CD4-positive, alpha-beta T cell (primary cell): ENCODE measurements at regions not wholly inside any gene's neighbourhood (a gene's known extent, or its start where the extent isn't known, plus 50 kb on each side); places are given as distances from the start of the nearest gene placed in this dataset.
"Not testable (repeated sequence)": the region's sequence is repeated elsewhere in the genome, so short reads cannot be mapped to it uniquely, and the experiment has no call there.

Source experiments
- ATAC-seq: fragments of 200-7000 bp; cut with Tn5 transposase; one replicate; pipeline ENCODE4 v1.10.0; 2022; ENCODE audit warnings: mild to moderate bottlenecking; ENCODE audit not compliant: poor library complexity
- CTCF ChIA-PET: fragments of 350-600 bp; sonication (Branson Sonifier 250); formaldehyde crosslinking; loops from one replicate; lab custom pipeline; 2021; ENCODE audit warnings: antibody characterized with exemption, inconsistent platforms; lab: Charles Lee
- POLR2A ChIA-PET: fragments of 350-600 bp; sonication (Branson Sonifier 250); formaldehyde crosslinking; loops from one replicate; lab custom pipeline; 2021; ENCODE audit warnings: antibody characterized with exemption, inconsistent platforms; lab: Charles Lee
- DNase-seq, 14 experiments: peaks; one replicate each; pipeline ENCODE4 v3.0.0-alpha.2; 2013 to 2020; ENCODE audit warnings: mixed read lengths in 2 of 14
- H3K27ac ChIP-seq, 2 donors: one replicate each; pipeline versions ENCODE4 v1.5.1 to v1.7.0; 2013; ENCODE audit warnings: low read length in 2 of 2, low read depth in 1 of 2, mild to moderate bottlenecking in 1 of 2
- H3K27me3 ChIP-seq, 2 experiments: 1 replicate in 1 of 2; 2 replicates in 1 of 2; pipeline versions ENCODE4 v1.6.1 to v1.7.0; 2013; ENCODE audit warnings: low read length in 2 of 2, control low read depth in 1 of 2, mild to moderate bottlenecking in 1 of 2, moderate library complexity in 1 of 2; ENCODE audit not compliant: insufficient read depth in 2 of 2, control insufficient read depth in 1 of 2
- H3K36me3 ChIP-seq: one replicate; pipeline ENCODE4 v1.6.1; 2013; ENCODE audit warnings: low read length, control low read depth; ENCODE audit not compliant: insufficient read depth
- H3K4me1 ChIP-seq: one replicate; pipeline ENCODE4 v1.6.1; 2013; ENCODE audit warnings: low read length, control low read depth; ENCODE audit not compliant: insufficient read depth
- H3K4me3 ChIP-seq: one replicate; pipeline ENCODE4 v1.5.1; 2013; ENCODE audit warnings: mild to moderate bottlenecking, low read length, moderate library complexity
- H3K9me3 ChIP-seq, 2 experiments: 1 replicate in 1 of 2; 2 replicates in 1 of 2; pipeline versions ENCODE4 v1.6.1 to v1.7.0; 2013; ENCODE audit warnings: low read length in 2 of 2, mild to moderate bottlenecking in 2 of 2, control low read depth in 1 of 2, moderate library complexity in 1 of 2; ENCODE audit not compliant: control insufficient read depth in 1 of 2, insufficient read depth in 1 of 2
- H3K27ac Mint-ChIP-seq: one replicate; pipeline ENCODE4 v1.8.0; 2020; ENCODE audit warnings: mixed read lengths
- H3K27me3 Mint-ChIP-seq: one replicate; pipeline ENCODE4 v1.8.0; 2021; ENCODE audit warnings: mixed read lengths
- H3K36me3 Mint-ChIP-seq: one replicate; pipeline ENCODE4 v1.8.0; 2021; ENCODE audit warnings: low read depth, mixed read lengths
- H3K4me1 Mint-ChIP-seq: one replicate; pipeline ENCODE4 v1.8.0; 2021; ENCODE audit warnings: low read depth, mixed read lengths
- H3K4me3 Mint-ChIP-seq: one replicate; pipeline ENCODE4 v1.8.0; 2020; ENCODE audit warnings: mild to moderate bottlenecking, mixed read lengths
- H3K9me3 Mint-ChIP-seq: one replicate; pipeline ENCODE4 v1.8.0; 2020; ENCODE audit warnings: mixed read lengths
- CTCF ChIP-seq: fragments of 200-600 bp; IDR thresholded peaks from one replicate; pipeline ENCODE4 v1.8.0; 2022; ENCODE audit warnings: antibody characterized with exemption, mild to moderate bottlenecking
- intact Hi-C, 2 experiments: fragments of 100-400 bp; cut with DNase I in 1 of 2; cut with micrococcal nuclease in 1 of 2; formaldehyde crosslinking; loops; one replicate each; pipeline versions ENCODE4 v1.15.1 to v1.9.0; 2023 to 2025; cut with DNase I, micrococcal nuclease

DNA sequence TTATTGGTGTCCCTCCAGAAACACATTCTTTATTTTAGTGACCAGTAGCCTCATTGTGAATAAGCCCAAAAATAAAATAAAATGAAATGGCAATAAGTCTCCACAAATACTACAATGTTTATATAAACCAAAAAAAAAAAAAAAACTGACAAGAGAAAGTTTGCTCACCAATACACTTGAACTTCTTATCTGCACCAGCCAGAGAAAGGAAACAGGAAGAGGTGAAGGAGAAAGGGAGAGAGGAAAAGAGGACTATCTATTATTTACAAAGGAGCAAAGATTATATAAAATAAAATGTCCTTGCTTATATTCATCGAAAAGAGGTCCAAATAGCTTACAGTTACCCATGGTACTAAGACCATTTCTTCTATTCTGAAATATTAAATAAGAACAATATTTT lies 176.4 kb upstream of the CCNG1 start:
- no peak for DNase-seq
- H3K4me1 Mint-ChIP-seq: no peaks in the 10 kb centered on the region
- no peak for TF ChIP-seq CTCF
- no peaks in the 10 kb centered on the region for H3K27me3 ChIP-seq
- intact Hi-C loops: no loop called here
- H3K27ac ChIP-seq: no peak overlapping the region
- CTCF ChIA-PET: no interaction called here
- H3K27ac Mint-ChIP-seq: no peak overlapping the region
- H3K4me1 ChIP-seq: no peaks in the 10 kb centered on the region
- no peaks in the 10 kb centered on the region for H3K36me3 ChIP-seq
- no peak for ATAC-seq
- H3K4me3 Mint-ChIP-seq: no peak overlapping the region
- no peaks in the 10 kb centered on the region for H3K36me3 Mint-ChIP-seq
- POLR2A ChIA-PET: no interaction called here
- peaks cover 7% of the 10 kb centered on the region for H3K9me3 Mint-ChIP-seq
- H3K4me3 ChIP-seq: no peak overlapping the region
- no peaks in the 10 kb centered on the region for H3K9me3 ChIP-seq
- no peaks in the 10 kb centered on the region for H3K27me3 Mint-ChIP-seq

GRCh38 chr5:163261647-163262269 lies 175.6 kb upstream of the CCNG1 start:
- no peak for DNase-seq
- CTCF ChIA-PET: no interaction called here
- intact Hi-C loops: no loop called here
- no peaks in the 10 kb centered on the region for H3K9me3 ChIP-seq
- Mint-ChIP-seq H3K9me3 (peaks cover 7% of the 10 kb centered on the region), H3K4me3 (no peak overlapping the region), H3K27ac (no peak overlapping the region), H3K4me1 (no peaks in the 10 kb centered on the region), H3K36me3 (no peaks in the 10 kb centered on the region), H3K27me3 (no peaks in the 10 kb centered on the region)
- ATAC-seq: no peak
- POLR2A ChIA-PET: no interaction called here
- H3K4me1 ChIP-seq: no peaks in the 10 kb centered on the region
- no peak for TF ChIP-seq CTCF
- H3K36me3 ChIP-seq: no peaks in the 10 kb centered on the region
- H3K27me3 ChIP-seq: no peaks in the 10 kb centered on the region
- H3K4me3 ChIP-seq: no peak overlapping the region
- no peak overlapping the region for H3K27ac ChIP-seq

DNA sequence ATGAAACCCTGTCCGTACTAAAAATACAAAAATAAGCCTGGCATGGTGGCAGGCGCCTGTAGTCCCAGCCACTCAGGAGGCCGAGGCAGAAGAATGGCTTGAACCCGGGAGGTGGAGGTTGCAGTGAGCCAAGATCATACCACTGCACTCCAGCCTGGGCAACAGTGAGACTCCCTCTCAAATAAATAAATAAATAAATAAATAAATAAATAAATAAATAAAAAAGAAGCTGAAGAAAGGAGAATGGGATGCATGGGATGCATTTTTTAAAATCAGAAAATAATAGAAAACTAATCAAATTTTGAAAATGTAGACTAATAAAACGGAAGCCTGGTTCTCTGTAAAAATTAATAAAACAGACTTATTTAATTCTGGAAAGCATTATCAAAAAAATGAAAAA lies 171.1 kb upstream of the CCNG1 start:
- H3K27ac Mint-ChIP-seq, H3K4me1 ChIP-seq, CTCF ChIA-PET, H3K27me3 Mint-ChIP-seq, H3K4me1 Mint-ChIP-seq, POLR2A ChIA-PET, H3K4me3 Mint-ChIP-seq, H3K9me3 ChIP-seq, DNase-seq, intact Hi-C loops, H3K27ac ChIP-seq, H3K9me3 Mint-ChIP-seq, H3K27me3 ChIP-seq, H3K36me3 ChIP-seq, H3K4me3 ChIP-seq, ATAC-seq, H3K36me3 Mint-ChIP-seq: not testable (repeated sequence)

GRCh38 chr5:163269624-163270023 lies 167.8 kb upstream of the CCNG1 start:
- CTCF ChIA-PET: no interaction called here
- intact Hi-C loops: no loop called here
- no peak for ATAC-seq

More at GRCh38 chr5:163269624-163270023, 167.8 kb upstream of the CCNG1 start:
- Mint-ChIP-seq H3K9me3 (peaks cover 3% of the 10 kb centered on the region), H3K27me3 (no peaks in the 10 kb centered on the region), H3K27ac (no peak overlapping the region), H3K36me3 (no peaks in the 10 kb centered on the region), H3K4me1 (no peaks in the 10 kb centered on the region), H3K4me3 (no peak overlapping the region)
- POLR2A ChIA-PET: no interaction called here
- Histone ChIP-seq H3K4me3 (no peak overlapping the region), H3K27ac (no peak overlapping the region), H3K4me1 (no peaks in the 10 kb centered on the region), H3K27me3 (no peaks in the 10 kb centered on the region), H3K9me3 (no peaks in the 10 kb centered on the region), H3K36me3 (no peaks in the 10 kb centered on the region)
- no peak for DNase-seq
- TF ChIP-seq CTCF: no peak
